H1 (cell line): ENCODE measurements at regions not wholly inside any gene's neighbourhood (a gene's known extent, or its start where the extent isn't known, plus 50 kb on each side); places are given as distances from the start of the nearest gene placed in this dataset.

Experiments used
- CTCF ChIA-PET: fragments of 300-600 bp; sonication (Branson Sonifier 250); formaldehyde crosslinking; loops from one replicate; lab custom pipeline; 2021; ENCODE audit not compliant: partially characterized antibody; lab: Charles Lee
- POLR2A ChIA-PET: fragments of 300-600 bp; sonication (Branson Sonifier 250); formaldehyde crosslinking; loops from one replicate; lab custom pipeline; 2021; ENCODE audit warnings: inconsistent platforms; ENCODE audit not compliant: partially characterized antibody; lab: Charles Lee
- DNase-seq, 2 experiments: peaks; one replicate each; pipeline versions ENCODE4 v3.0.0 to v3.0.0-alpha.2; 2010 to 2022; ENCODE audit warnings: low spot score in 2 of 2, low read depth in 1 of 2, mixed read lengths in 1 of 2
- FAIRE-seq: peaks from 2 replicates; lab custom pipeline; 2011; peaks lifted over from hg19 to GRCh38; lab: Jason Lieb, UNC
- H2AFZ ChIP-seq: 2 replicates; pipeline ENCODE4 v1.8.1; 2012; ENCODE audit warnings: low read length, inconsistent platforms
- H2AK5ac ChIP-seq: 2 replicates; pipeline ENCODE4 v1.6.1; 2013; ENCODE audit warnings: low read depth, low read length
- H2BK120ac ChIP-seq: replicated peaks from 2 replicates; pipeline ENCODE3; 2013; ENCODE audit warnings: low read depth, low read length, inconsistent platforms
- H2BK12ac ChIP-seq: 2 replicates; pipeline ENCODE4 v1.6.1; 2013; ENCODE audit warnings: low read depth, low read length
- H2BK15ac ChIP-seq: 2 replicates; pipeline ENCODE4 v1.6.1; 2013; ENCODE audit warnings: low read length
- H2BK20ac ChIP-seq: 2 replicates; pipeline ENCODE4 v1.6.1; 2013; ENCODE audit warnings: low read length
- H2BK5ac ChIP-seq: 2 replicates; pipeline ENCODE4 v1.6.1; 2013; ENCODE audit warnings: low read depth, low read length
- H3K14ac ChIP-seq: 2 replicates; pipeline ENCODE4 v1.6.1; 2013; ENCODE audit warnings: inconsistent platforms; ENCODE audit not compliant: insufficient read length
- H3K18ac ChIP-seq: 2 replicates; pipeline ENCODE4 v1.6.1; 2013; ENCODE audit warnings: low read length; ENCODE audit errors: extremely low read depth
- H3K23ac ChIP-seq: 2 replicates; pipeline ENCODE4 v1.6.1; 2013; ENCODE audit warnings: inconsistent platforms; ENCODE audit not compliant: insufficient read length
- H3K23me2 ChIP-seq: 2 replicates; pipeline ENCODE4 v1.6.1; 2013; ENCODE audit warnings: low read depth, low read length
- H3K27ac ChIP-seq: 2 replicates; pipeline ENCODE4 v1.6.1; 2011; ENCODE audit warnings: low read depth, low read length, inconsistent platforms
- H3K27me3 ChIP-seq, 4 experiments: replicated peaks in 1 of 4; 1 replicate in 1 of 4; 2 replicates in 3 of 4; pipeline versions ENCODE4 v1.6.1 to v1.8.1; 2011 to 2013; ENCODE audit warnings: low read length in 3 of 4, mild to moderate bottlenecking in 3 of 4, inconsistent platforms in 2 of 4, mixed read lengths in 2 of 4, moderate library complexity in 1 of 4; ENCODE audit not compliant: control insufficient read depth in 3 of 4, insufficient read depth in 3 of 4; ENCODE audit errors: extremely low read depth in 1 of 4
- H3K36me3 ChIP-seq, 4 experiments: 2 replicates each; pipeline versions ENCODE4 v1.6.1 to v1.8.1; 2011 to 2013; ENCODE audit warnings: mild to moderate bottlenecking in 4 of 4, low read length in 3 of 4, moderate library complexity in 2 of 4, control low read depth in 1 of 4, inconsistent platforms in 1 of 4; ENCODE audit not compliant: insufficient read depth in 4 of 4, control insufficient read depth in 2 of 4
- H3K4ac ChIP-seq: replicated peaks from 2 replicates; pipeline ENCODE3; 2013; ENCODE audit warnings: low read length, low read depth, mixed read lengths, inconsistent platforms; ENCODE audit not compliant: insufficient read length
- H3K4me1 ChIP-seq, 4 experiments: replicated peaks in 1 of 4; 1 replicate in 1 of 4; 2 replicates in 3 of 4; pipeline versions ENCODE4 v1.6.1 to v1.8.1; 2011 to 2013; ENCODE audit warnings: low read length in 3 of 4, inconsistent platforms in 2 of 4, mixed read lengths in 1 of 4; ENCODE audit not compliant: insufficient read depth in 4 of 4, control insufficient read depth in 3 of 4
- H3K4me2 ChIP-seq, 2 experiments: 2 replicates each; pipeline versions ENCODE4 v1.6.1 to v1.8.1; 2011 to 2013; ENCODE audit warnings: low read depth in 2 of 2, low read length in 2 of 2, control low read depth in 1 of 2, inconsistent platforms in 1 of 2, mild to moderate bottlenecking in 1 of 2; ENCODE audit not compliant: insufficient read depth in 1 of 2
- H3K4me3 ChIP-seq, 4 experiments: fragments of 200-600, 300-600 bp in 1 of 4; sonication (generic), shearing (Covaris generic), sonication (Bioruptor Twin) in 1 of 4; 2 replicates each; pipeline versions ENCODE4 v1.5.1 to v1.8.1; 2011 to 2016; ENCODE audit warnings: low read length in 4 of 4, low read depth in 3 of 4, control low read depth in 2 of 4, inconsistent platforms in 2 of 4, mild to moderate bottlenecking in 2 of 4, mixed read lengths in 1 of 4, moderate library complexity in 1 of 4; ENCODE audit not compliant: insufficient read depth in 2 of 4; ENCODE audit errors: extremely low read depth in 1 of 4
- H3K56ac ChIP-seq: replicated peaks from 2 replicates; pipeline ENCODE3; 2013; ENCODE audit warnings: low read depth, mild to moderate bottlenecking, mixed read lengths, low read length, inconsistent platforms; ENCODE audit not compliant: insufficient read length
- H3K79me1 ChIP-seq: 2 replicates; pipeline ENCODE4 v1.6.1; 2013; ENCODE audit warnings: low read depth, low read length, control low read depth
- H3K79me2 ChIP-seq, 2 experiments: 2 replicates each; pipeline versions ENCODE4 v1.6.1 to v1.8.1; 2012 to 2013; ENCODE audit warnings: low read length in 2 of 2, mild to moderate bottlenecking in 2 of 2, inconsistent platforms in 1 of 2; ENCODE audit not compliant: insufficient read depth in 2 of 2, control insufficient read depth in 1 of 2
- H3K9ac ChIP-seq, 4 experiments: replicated peaks in 1 of 4; 1 replicate in 1 of 4; 2 replicates in 3 of 4; pipeline versions ENCODE4 v1.6.1 to v1.8.1; 2011 to 2013; ENCODE audit warnings: low read depth in 3 of 4, low read length in 3 of 4, control low read depth in 2 of 4, mild to moderate bottlenecking in 2 of 4, moderate library complexity in 2 of 4, inconsistent platforms in 1 of 4; ENCODE audit errors: extremely low read depth in 1 of 4
- H3K9me3 ChIP-seq, 2 experiments: 2 replicates each; pipeline versions ENCODE4 v1.6.1 to v1.8.1; 2012 to 2013; ENCODE audit warnings: mild to moderate bottlenecking in 2 of 2, moderate library complexity in 2 of 2, control low read depth in 1 of 2, inconsistent platforms in 1 of 2, low read depth in 1 of 2, low read length in 1 of 2, mixed read lengths in 1 of 2; ENCODE audit not compliant: insufficient read depth in 2 of 2
- H4K20me1 ChIP-seq, 2 experiments: replicated peaks in 1 of 2; 2 replicates each; pipeline versions ENCODE3 to v1.8.1; 2011 to 2013; ENCODE audit warnings: inconsistent platforms in 2 of 2, low read length in 2 of 2, mild to moderate bottlenecking in 1 of 2; ENCODE audit not compliant: insufficient read depth in 2 of 2, control insufficient read depth in 1 of 2
- H4K5ac ChIP-seq: 2 replicates; pipeline ENCODE4 v1.6.1; 2013; ENCODE audit warnings: low read length, low read depth, mixed read lengths, inconsistent platforms; ENCODE audit not compliant: insufficient read length
- H4K8ac ChIP-seq: 2 replicates; pipeline ENCODE4 v1.8.0; 2013; ENCODE audit warnings: mild to moderate bottlenecking, moderate library complexity, low read length, inconsistent platforms; ENCODE audit not compliant: insufficient read depth; ENCODE audit errors: extremely low read depth
- H4K91ac ChIP-seq: replicated peaks from 2 replicates; pipeline ENCODE3; 2013; ENCODE audit warnings: low read length, mixed read lengths, inconsistent platforms; ENCODE audit not compliant: insufficient read length
- ASH2L ChIP-seq: fragments of 200-600, 300-600 bp; sonication (generic); IDR thresholded peaks from one replicate; pipeline ENCODE4 v1.7.1; 2017; ENCODE audit warnings: low read length
- CBX8 ChIP-seq: fragments of 300-800, 300-1000 bp; sonication (generic); IDR thresholded peaks from 2 replicates; pipeline ENCODE4 v1.7.1; 2016; ENCODE audit warnings: low read depth, low read length, borderline replicate concordance
- JUN ChIP-seq: IDR thresholded peaks from 2 replicates; pipeline ENCODE4 v1.6.1; 2011; ENCODE audit warnings: low read depth, mild to moderate bottlenecking, improper control_type of control experiment, low read length
- POU5F1 ChIP-seq: IDR thresholded peaks from 2 replicates; pipeline ENCODE4 v1.6.1; 2011; ENCODE audit warnings: low read depth, mild to moderate bottlenecking, low read length, moderate library complexity
- SP4 ChIP-seq: IDR thresholded peaks from 2 replicates; pipeline ENCODE4 v1.6.1; 2012; ENCODE audit warnings: low read length, inconsistent platforms
- WGBS, 2 experiments: shearing (Covaris generic) in 1 of 2; methylation state at CpG; one replicate each; pipeline versions ENCODE4 v1.1.6 to v1.1.7; 2013 to 2015; ENCODE audit warnings: low lambda C conversion rate in 2 of 2, mixed read lengths in 2 of 2, inconsistent platforms in 1 of 2, low coverage in 1 of 2, missing lambda C conversion rate in 1 of 2; ENCODE audit not compliant: insufficient replicate concordance in 2 of 2, insufficient coverage in 1 of 2, insufficient read length in 1 of 2; ENCODE audit errors: extremely low coverage in 1 of 2, missing lambda C conversion rate in 1 of 2; 5-methylcytosine and 5-hydroxymethylcytosine counted together

DNA sequence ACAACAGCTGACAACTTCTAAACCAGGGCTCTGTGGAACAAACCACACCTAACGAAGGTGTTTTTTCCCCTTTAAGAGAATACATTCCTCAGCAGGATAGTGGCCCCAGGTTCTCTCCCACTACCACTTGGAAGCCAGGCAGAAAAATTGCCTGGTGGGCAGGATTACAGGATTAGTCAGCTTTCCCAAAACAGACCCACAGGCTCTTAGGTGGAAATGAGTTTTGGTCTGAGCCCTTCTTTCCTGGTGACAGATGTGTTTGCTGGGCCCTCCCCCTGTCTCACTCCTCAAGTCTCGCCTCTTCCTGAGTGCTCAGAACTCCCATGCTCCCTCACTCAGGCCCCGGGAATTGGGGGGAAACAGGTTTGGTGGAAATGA lies 139.4 kb upstream of the HAAO start:
- Histone ChIP-seq H4K8ac (peak overlapping the region; percentile 71), H3K4me3 (no peak overlapping the region), H2AFZ (peak overlapping the region; percentile 37; the same call in 1 of the 2 replicates), H3K9me3 (no peaks in the 10 kb centered on the region), H3K18ac (peak overlapping the region; percentile 75), H2BK120ac (peak overlapping the region; percentile 33), H3K27ac (no peak overlapping the region), H2BK20ac (peak overlapping the region; percentile 87; the same call in 1 of the 2 replicates), H3K79me1 (no peaks in the 10 kb centered on the region), H3K4ac (peak overlapping the region; percentile 40), H3K79me2 (no peaks in the 10 kb centered on the region), H4K5ac (peak overlapping the region; percentile 88), H2BK12ac (peak overlapping the region; percentile 50; the same call in 1 of the 2 replicates), H2AK5ac (no peak overlapping the region), H3K36me3 (no peaks in the 10 kb centered on the region), H3K23ac (no peak overlapping the region), H3K4me1 (peaks cover 18 to 28% (median 21%) of the 10 kb centered on the region in 4 experiments), H3K23me2 (no peaks in the 10 kb centered on the region), H4K20me1 (no peaks in the 10 kb centered on the region), H3K9ac (no peak overlapping the region), H4K91ac (peak overlapping the region; percentile 70), H2BK5ac (peak overlapping the region; percentile 66; the same call in 1 of the 2 replicates), H3K14ac (no peak overlapping the region), H3K27me3 (no peaks in the 10 kb centered on the region), H2BK15ac (peak overlapping the region; percentile 88), H3K56ac (no peak overlapping the region), H3K4me2 (no peak overlapping the region)
- POLR2A ChIA-PET: interaction anchor here (1.1 kb wide), 1 partner anchor 25 kb away, joined by 4 read pairs; no protein-coding TSS in a partner anchor
- WGBS, 2 experiments: 90% methylated on average over 3 of the region's 3 CpGs; no CpG with 5 or more reads in 1 of the 2 experiments
- FAIRE-seq: no peak
- DNase-seq: no peak
- CTCF ChIA-PET: interaction anchor here (0.8 to 13.3 kb wide), 21 partner anchors 12 to 664 kb away, joined by 3 to 217 read pairs (median 6); partner anchors contain the start of gene THADA
- no peak for TF ChIP-seq SP4
- TF ChIP-seq JUN: no peak
- no peak for TF ChIP-seq CBX8
- TF ChIP-seq POU5F1: no peak
- TF ChIP-seq ASH2L: no peak
